Fibroblast of mammary gland (primary cell): ENCODE measurements at regions not wholly inside any gene's neighbourhood (a gene's known extent, or its start where the extent isn't known, plus 50 kb on each side); places are given as distances from the start of the nearest gene placed in this dataset.

Experiments
- DNase-seq: peaks from one replicate; pipeline ENCODE4 v3.0.0-alpha.2; 2010; ENCODE audit warnings: low read depth
- H3K4me3 ChIP-seq: 2 replicates; pipeline ENCODE4 v1.5.1; 2011; ENCODE audit warnings: low read depth, mild to moderate bottlenecking, low read length, moderate library complexity; ENCODE audit not compliant: control insufficient read depth
- CTCF ChIP-seq: conservative IDR thresholded peaks from 2 replicates; pipeline ENCODE4 v1.5.1; 2011; ENCODE audit warnings: low read depth, low read length, inconsistent platforms; ENCODE audit not compliant: control insufficient read depth, insufficient read depth

GRCh38 chr11:26040339-26040738, 291.6 kb upstream of the ANO3 start:
- no peak overlapping the region for H3K4me3 ChIP-seq
- TF ChIP-seq CTCF = no peak
- no peak for DNase-seq

GRCh38 chr11:26042113-26042512, 289.8 kb upstream of the ANO3 start:
- no peak for DNase-seq
- no peak overlapping the region for H3K4me3 ChIP-seq
- TF ChIP-seq CTCF = no peak

- no peak overlapping the region for H3K4me3 ChIP-seq
- TF ChIP-seq CTCF = no peak
- DNase-seq = no peak
These were observed 288.3 kb upstream of the ANO3 start for GRCh38 chr11:26043665-26044064.

- H3K4me3 ChIP-seq = no peak overlapping the region
- DNase-seq = no peak
- no peak for TF ChIP-seq CTCF
These were observed 287.5 kb upstream of the ANO3 start for GRCh38 chr11:26044389-26044788.

GRCh38 chr11:26045082-26045481, 286.8 kb upstream of the ANO3 start:
- TF ChIP-seq CTCF = no peak
- peak; percentile 12 for DNase-seq
- no peak overlapping the region for H3K4me3 ChIP-seq

- DNase-seq = no peak
- TF ChIP-seq CTCF = no peak
- no peak overlapping the region for H3K4me3 ChIP-seq
These were observed 283.7 kb upstream of the ANO3 start for GRCh38 chr11:26048271-26048670.

GRCh38 chr11:26053966-26054365, 278.0 kb upstream of the ANO3 start:
- DNase-seq = no peak
- no peak for TF ChIP-seq CTCF
- no peak overlapping the region for H3K4me3 ChIP-seq
